ENCODE measurements at regions not wholly inside any gene's neighbourhood (a gene's known extent, or its start where the extent isn't known, plus 50 kb on each side); places are given as distances from the start of the nearest gene placed in this dataset.

DNA sequence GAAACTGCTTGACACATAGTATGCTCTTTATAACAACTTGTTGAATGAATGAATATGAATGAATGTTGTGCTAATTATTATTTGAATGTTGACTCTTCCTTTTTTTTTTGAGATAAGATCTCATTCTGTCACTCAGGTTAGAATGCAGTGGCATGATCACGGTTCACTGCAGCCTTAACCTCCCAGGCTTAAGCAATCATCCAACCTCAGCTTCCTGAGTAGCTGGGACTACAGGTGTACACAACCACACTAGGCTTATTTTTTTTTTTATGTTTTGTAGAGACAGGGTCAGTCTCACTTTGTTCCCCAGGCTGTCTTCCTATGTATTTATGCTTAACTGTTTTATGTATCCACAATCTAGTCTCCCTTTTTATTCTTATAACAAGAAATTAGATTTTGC lies 114.7 kb upstream of the WDFY3 start:
- TF ChIP-seq, protein P1, sequence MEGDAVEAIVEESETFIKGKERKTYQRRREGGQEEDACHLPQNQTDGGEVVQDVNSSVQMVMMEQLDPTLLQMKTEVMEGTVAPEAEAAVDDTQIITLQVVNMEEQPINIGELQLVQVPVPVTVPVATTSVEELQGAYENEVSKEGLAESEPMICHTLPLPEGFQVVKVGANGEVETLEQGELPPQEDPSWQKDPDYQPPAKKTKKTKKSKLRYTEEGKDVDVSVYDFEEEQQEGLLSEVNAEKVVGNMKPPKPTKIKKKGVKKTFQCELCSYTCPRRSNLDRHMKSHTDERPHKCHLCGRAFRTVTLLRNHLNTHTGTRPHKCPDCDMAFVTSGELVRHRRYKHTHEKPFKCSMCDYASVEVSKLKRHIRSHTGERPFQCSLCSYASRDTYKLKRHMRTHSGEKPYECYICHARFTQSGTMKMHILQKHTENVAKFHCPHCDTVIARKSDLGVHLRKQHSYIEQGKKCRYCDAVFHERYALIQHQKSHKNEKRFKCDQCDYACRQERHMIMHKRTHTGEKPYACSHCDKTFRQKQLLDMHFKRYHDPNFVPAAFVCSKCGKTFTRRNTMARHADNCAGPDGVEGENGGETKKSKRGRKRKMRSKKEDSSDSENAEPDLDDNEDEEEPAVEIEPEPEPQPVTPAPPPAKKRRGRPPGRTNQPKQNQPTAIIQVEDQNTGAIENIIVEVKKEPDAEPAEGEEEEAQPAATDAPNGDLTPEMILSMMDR (IDR thresholded peaks at IDR 0.05; ENCODE audit: low read length), result no peak
- TF ChIP-seq EZH2 (IDR thresholded peaks at IDR 0.05; ENCODE audit: borderline replicate concordance, low read length), result no peak
